Uterus (tissue), 3 donors: ENCODE measurements at regions not wholly inside any gene's neighbourhood (a gene's known extent, or its start where the extent isn't known, plus 50 kb on each side); places are given as distances from the start of the nearest gene placed in this dataset.

Experiments
- DNase-seq, 2 donors: peaks; one replicate each; pipeline ENCODE4 v3.0.0-alpha.2; 2019 to 2020
- H3K27ac ChIP-seq, 2 donors: fragments of 200-600 bp; sonication (generic); 1 replicate in 1 of 2; 2 replicates in 1 of 2; pipeline ENCODE4 v1.5.1; 2016 to 2018
- H3K27me3 ChIP-seq, 2 donors: fragments of 200-600 bp; sonication (generic); one replicate each; pipeline ENCODE4 v1.5.1; 2018 to 2019; ENCODE audit warnings: control low read depth in 1 of 2
- H3K36me3 ChIP-seq, 2 donors: fragments of 200-600 bp; sonication (generic); one replicate each; pipeline ENCODE4 v1.5.1; 2019; ENCODE audit warnings: control low read depth in 1 of 2
- H3K4me1 ChIP-seq, 2 donors: fragments of 200-600 bp; sonication (generic); one replicate each; pipeline ENCODE4 v1.5.1; 2018 to 2019; ENCODE audit warnings: control low read depth in 1 of 2
- H3K4me3 ChIP-seq, 2 donors: fragments of 200-600 bp; sonication (generic); 1 replicate in 1 of 2; 2 replicates in 1 of 2; pipeline ENCODE4 v1.5.1; 2018 to 2019; ENCODE audit warnings: mild to moderate bottlenecking in 1 of 2
- H3K9me3 ChIP-seq, 2 donors: fragments of 200-600 bp; sonication (generic); one replicate each; pipeline ENCODE4 v1.5.1; 2019; ENCODE audit warnings: control low read depth in 1 of 2
- POLR2A ChIP-seq, 2 donors: fragments of 450-650 bp; IDR thresholded peaks; one replicate each; pipeline ENCODE4 v1.6.1; 2016; ENCODE audit warnings: antibody characterized with exemption in 2 of 2, mild to moderate bottlenecking in 1 of 2, moderate library complexity in 1 of 2
- intact Hi-C: fragments of 100-400 bp; cut with DNase I; formaldehyde crosslinking; loops from one replicate; pipeline ENCODE4 v1.15.1; 2023; ENCODE audit warnings: low total_unique reads
- TF ChIP-seq, protein P1 (sequence below), 4 experiments: fragments of 200-600 bp in 2 of 4; fragments of 450-650 bp in 2 of 4; sonication (generic) in 2 of 4; IDR thresholded peaks; one replicate each; pipeline ENCODE4 v1.5.1; 2016 to 2019; ENCODE audit warnings: antibody characterized with exemption in 4 of 4, mild to moderate bottlenecking in 2 of 4, moderate library complexity in 1 of 4
- donor health status: DM: yes; HTN: yes; CAD: no.

GRCh38 chr1:232225336-232226131, 404.4 kb downstream of the SIPA1L2 start:
- Histone ChIP-seq H3K4me3 (no peak overlapping the region), H3K9me3 (no peaks in the 10 kb centered on the region), H3K36me3 (no peaks in the 10 kb centered on the region), H3K4me1 (no peaks in the 10 kb centered on the region), H3K27me3 (no peaks in the 10 kb centered on the region), H3K27ac (no peak overlapping the region)
- intact Hi-C loops: no loop called here
- no peak for DNase-seq
- TF ChIP-seq, protein P1, sequence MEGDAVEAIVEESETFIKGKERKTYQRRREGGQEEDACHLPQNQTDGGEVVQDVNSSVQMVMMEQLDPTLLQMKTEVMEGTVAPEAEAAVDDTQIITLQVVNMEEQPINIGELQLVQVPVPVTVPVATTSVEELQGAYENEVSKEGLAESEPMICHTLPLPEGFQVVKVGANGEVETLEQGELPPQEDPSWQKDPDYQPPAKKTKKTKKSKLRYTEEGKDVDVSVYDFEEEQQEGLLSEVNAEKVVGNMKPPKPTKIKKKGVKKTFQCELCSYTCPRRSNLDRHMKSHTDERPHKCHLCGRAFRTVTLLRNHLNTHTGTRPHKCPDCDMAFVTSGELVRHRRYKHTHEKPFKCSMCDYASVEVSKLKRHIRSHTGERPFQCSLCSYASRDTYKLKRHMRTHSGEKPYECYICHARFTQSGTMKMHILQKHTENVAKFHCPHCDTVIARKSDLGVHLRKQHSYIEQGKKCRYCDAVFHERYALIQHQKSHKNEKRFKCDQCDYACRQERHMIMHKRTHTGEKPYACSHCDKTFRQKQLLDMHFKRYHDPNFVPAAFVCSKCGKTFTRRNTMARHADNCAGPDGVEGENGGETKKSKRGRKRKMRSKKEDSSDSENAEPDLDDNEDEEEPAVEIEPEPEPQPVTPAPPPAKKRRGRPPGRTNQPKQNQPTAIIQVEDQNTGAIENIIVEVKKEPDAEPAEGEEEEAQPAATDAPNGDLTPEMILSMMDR (IDR thresholded peaks at IDR 0.05): no peak
- TF ChIP-seq POLR2A (IDR thresholded peaks at IDR 0.05): no peak

GRCh38 chr1:232223887-232224286, 406.0 kb downstream of the SIPA1L2 start:
- DNase-seq: no peak
- no peaks in the 10 kb centered on the region for H3K27me3 ChIP-seq
- H3K27ac ChIP-seq: no peak overlapping the region
- TF ChIP-seq, protein P1 (IDR thresholded peaks at IDR 0.05): no peak
- TF ChIP-seq POLR2A (IDR thresholded peaks at IDR 0.05): no peak
- no peaks in the 10 kb centered on the region for H3K9me3 ChIP-seq
- no peaks in the 10 kb centered on the region for H3K4me1 ChIP-seq
- intact Hi-C loops: no loop called here
- H3K36me3 ChIP-seq: no peaks in the 10 kb centered on the region
- H3K4me3 ChIP-seq: no peak overlapping the region

DNA sequence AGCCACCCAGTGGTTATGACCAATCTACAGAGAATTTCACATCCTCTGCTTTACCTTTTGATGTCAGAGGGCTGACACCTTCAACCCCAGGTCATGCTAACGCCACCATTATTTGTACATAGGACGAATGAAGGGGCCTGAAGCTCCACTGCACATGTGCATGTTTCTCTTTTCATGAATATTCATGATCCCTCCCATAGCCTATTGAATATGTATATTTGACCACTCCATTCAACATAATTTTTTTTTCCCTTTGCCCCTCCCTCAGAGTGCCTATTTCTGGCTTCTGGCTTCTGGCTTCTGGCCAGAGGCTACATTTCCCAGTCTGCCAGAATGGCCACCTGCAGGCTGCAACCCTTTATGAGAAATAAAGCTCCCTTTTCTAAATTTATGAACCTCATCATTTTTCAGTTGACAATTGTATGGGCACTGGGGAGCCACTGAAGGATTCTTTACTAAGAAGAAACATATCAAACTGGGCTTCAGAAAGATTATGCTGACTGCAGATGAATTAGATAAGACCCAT, 406.7 kb downstream of the SIPA1L2 start:
- intact Hi-C loops: no loop called here
- DNase-seq: no peak
- H3K36me3 ChIP-seq: no peaks in the 10 kb centered on the region
- H3K27me3 ChIP-seq: no peaks in the 10 kb centered on the region
- no peak overlapping the region for H3K4me3 ChIP-seq
- H3K9me3 ChIP-seq: no peaks in the 10 kb centered on the region
- TF ChIP-seq POLR2A (IDR thresholded peaks at IDR 0.05): no peak
- no peaks in the 10 kb centered on the region for H3K4me1 ChIP-seq
- H3K27ac ChIP-seq: no peak overlapping the region

- Histone ChIP-seq H3K9me3 (no peaks in the 10 kb centered on the region), H3K27ac (no peak overlapping the region), H3K4me3 (no peak overlapping the region), H3K27me3 (no peaks in the 10 kb centered on the region), H3K4me1 (no peaks in the 10 kb centered on the region), H3K36me3 (no peaks in the 10 kb centered on the region)
- DNase-seq: no peak
- intact Hi-C loops: no loop called here
- TF ChIP-seq, protein P1 (IDR thresholded peaks at IDR 0.05): no peak
- no peak for TF ChIP-seq POLR2A (IDR thresholded peaks at IDR 0.05)
Measured at GRCh38 chr1:232222614-232223013, 407.3 kb downstream of the SIPA1L2 start.

DNA sequence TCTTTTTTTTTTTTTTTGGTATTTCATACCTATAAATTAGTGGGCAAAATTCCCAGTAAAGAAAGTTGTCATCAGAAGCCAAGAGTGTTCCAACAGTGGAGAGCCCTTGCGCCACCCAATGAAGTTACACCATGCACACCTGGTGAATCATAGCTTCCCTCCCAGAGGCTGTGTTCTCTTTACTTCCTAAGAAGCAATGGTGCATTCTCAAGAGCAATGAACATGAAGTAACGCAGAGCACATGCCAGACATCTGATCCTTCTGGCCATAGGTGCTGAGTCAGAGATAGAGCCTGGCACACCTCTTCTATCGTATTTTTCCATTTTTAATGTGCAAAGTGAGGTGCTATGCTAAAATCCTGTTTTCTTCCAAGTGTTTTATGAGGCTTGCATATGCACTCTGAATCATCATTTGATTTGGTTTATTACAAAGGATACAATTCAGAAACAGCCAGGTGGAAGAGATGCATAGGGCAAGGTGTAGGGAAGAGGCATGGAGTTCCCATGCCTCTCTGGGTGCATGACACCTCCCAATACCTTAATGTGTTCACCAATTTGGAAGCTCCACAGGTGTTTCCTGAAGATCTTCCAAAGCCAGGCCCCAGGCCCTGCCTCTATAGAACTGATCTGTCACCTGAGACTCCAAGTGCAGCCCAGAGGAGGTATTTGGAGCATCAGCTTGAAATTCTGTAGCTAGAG, 408.0 kb downstream of the SIPA1L2 start:
- no peak overlapping the region for H3K27ac ChIP-seq
- no peaks in the 10 kb centered on the region for H3K9me3 ChIP-seq
- intact Hi-C loops: no loop called here
- no peaks in the 10 kb centered on the region for H3K27me3 ChIP-seq
- H3K4me1 ChIP-seq: no peaks in the 10 kb centered on the region
- TF ChIP-seq, protein P1 (IDR thresholded peaks at IDR 0.05): no peak
- TF ChIP-seq POLR2A (IDR thresholded peaks at IDR 0.05): no peak
- H3K36me3 ChIP-seq: no peaks in the 10 kb centered on the region
- DNase-seq: no peak
- no peak overlapping the region for H3K4me3 ChIP-seq
